HEK293T (cell line): ENCODE measurements at regions not wholly inside any gene's neighbourhood (a gene's known extent, or its start where the extent isn't known, plus 50 kb on each side); places are given as distances from the start of the nearest gene placed in this dataset.

Experiments
- ELF4 ChIP-seq: fragments of 450-650 bp; IDR thresholded peaks from 2 replicates; pipeline ENCODE4 v1.6.1; 2017; ENCODE audit warnings: antibody characterized with exemption
- FOXK2 ChIP-seq: fragments of 450-650 bp; IDR thresholded peaks from 2 replicates; pipeline ENCODE4 v1.6.1; 2016; ENCODE audit warnings: mild to moderate bottlenecking
- HDGF ChIP-seq: fragments of 450-650 bp; IDR thresholded peaks from 2 replicates; pipeline ENCODE4 v1.6.1; 2017; ENCODE audit warnings: antibody characterized with exemption, borderline replicate concordance

- no peak for TF ChIP-seq ELF4
- no peak for TF ChIP-seq HDGF
- TF ChIP-seq FOXK2 = no peak
Observed at GRCh38 chr10:80760914-80761371, 223.2 kb downstream of the SH2D4B start.
